SKM-1 treated with dmso at 0.1 percent for 144 hours (cell line): ENCODE measurements at regions not wholly inside any gene's neighbourhood (a gene's known extent, or its start where the extent isn't known, plus 50 kb on each side); places are given as distances from the start of the nearest gene placed in this dataset.

Experiments used
- DNase-seq: peaks from one replicate; lab custom pipeline; 2025; ENCODE audit not compliant: unreplicated experiment; lab: John Stamatoyannopoulos, UW

GRCh38 chr5:125575891-125576505 lies 829.6 kb upstream of the ZNF608 start:
- no peak for DNase-seq

GRCh38 chr5:125576822-125577221 lies 830.4 kb upstream of the ZNF608 start:
- no peak for DNase-seq

GRCh38 chr5:125578551-125578950 lies 832.1 kb upstream of the ZNF608 start:
- DNase-seq: no peak

GRCh38 chr5:125579182-125579581 lies 832.7 kb upstream of the ZNF608 start:
- no peak for DNase-seq

GRCh38 chr5:125581311-125581710 lies 834.9 kb upstream of the ZNF608 start:
- no peak for DNase-seq

- DNase-seq: no peak
Measured at GRCh38 chr5:125582352-125582751, 835.9 kb upstream of the ZNF608 start.

- DNase-seq: no peak
Measured at GRCh38 chr5:125583321-125584139, 837.1 kb upstream of the ZNF608 start.

- no peak for DNase-seq
Measured at GRCh38 chr5:125584140-125584520, 837.7 kb upstream of the ZNF608 start.

- no peak for DNase-seq
Measured at GRCh38 chr5:125587631-125588030, 835.6 kb upstream of the GRAMD2B start.

- no peak for DNase-seq
Measured at GRCh38 chr5:125592856-125593255, 830.4 kb upstream of the GRAMD2B start.

- DNase-seq: no peak
Measured at GRCh38 chr5:125595095-125595494, 828.1 kb upstream of the GRAMD2B start.

GRCh38 chr5:125595845-125596244 lies 827.4 kb upstream of the GRAMD2B start:
- no peak for DNase-seq

GRCh38 chr5:125597338-125597737 lies 825.9 kb upstream of the GRAMD2B start:
- no peak for DNase-seq

GRCh38 chr5:125600559-125600958 lies 822.6 kb upstream of the GRAMD2B start:
- no peak for DNase-seq

- no peak for DNase-seq
Measured at GRCh38 chr5:125602184-125602583, 821.0 kb upstream of the GRAMD2B start.

- DNase-seq: no peak
Measured at GRCh38 chr5:125603321-125603720, 819.9 kb upstream of the GRAMD2B start.

GRCh38 chr5:125604104-125604503 lies 819.1 kb upstream of the GRAMD2B start:
- no peak for DNase-seq

- DNase-seq: peak; percentile 24
Measured at GRCh38 chr5:125607018-125607417, 816.2 kb upstream of the GRAMD2B start.

- DNase-seq: no peak
Measured at GRCh38 chr5:125609011-125609410, 814.2 kb upstream of the GRAMD2B start.

- DNase-seq: no peak
Measured at GRCh38 chr5:125610892-125611291, 812.3 kb upstream of the GRAMD2B start.

GRCh38 chr5:125611541-125611940 lies 811.7 kb upstream of the GRAMD2B start:
- DNase-seq: no peak

- no peak for DNase-seq
Measured at GRCh38 chr5:125612181-125612721, 811.0 kb upstream of the GRAMD2B start.
